Endothelial cell of umbilical vein (primary cell): ENCODE measurements at regions not wholly inside any gene's neighbourhood (a gene's known extent, or its start where the extent isn't known, plus 50 kb on each side); places are given as distances from the start of the nearest gene placed in this dataset.

Source experiments
- BruUV-seq: library from RNA; stranded (reverse); fragments of 400-500 nt; replicated peaks from 2 replicates; lab custom pipeline; 2021; lab: Mats Ljungman, UMichigan
- CTCF ChIA-PET: fragments of 300-600, 350-600 bp; sonication (Branson Sonifier 250); formaldehyde crosslinking; loops from one replicate; lab custom pipeline; 2021; ENCODE audit warnings: antibody characterized with exemption, inconsistent platforms; lab: Charles Lee
- POLR2A ChIA-PET: fragments of 300-600, 350-600 bp; sonication (Branson Sonifier 250); formaldehyde crosslinking; loops from one replicate; lab custom pipeline; 2021; ENCODE audit warnings: antibody characterized with exemption, inconsistent platforms; lab: Charles Lee
- DNase-seq: peaks from one replicate; pipeline ENCODE4 v3.0.0-alpha.2; 2011; ENCODE audit warnings: low read depth, low spot score
- FAIRE-seq: peaks from 2 replicates; lab custom pipeline; 2011; peaks lifted over from hg19 to GRCh38; lab: Jason Lieb, UNC
- H2AFZ ChIP-seq: 2 replicates; pipeline ENCODE4 v1.6.0; 2012; ENCODE audit warnings: low read depth, low read length, control low read depth, inconsistent platforms
- H3K27ac ChIP-seq: 2 replicates; pipeline ENCODE4 v1.5.1; 2011; ENCODE audit warnings: low read depth, mild to moderate bottlenecking, control low read depth, low read length, moderate library complexity; ENCODE audit not compliant: insufficient read depth
- H3K27me3 ChIP-seq, 2 experiments: 2 replicates each; pipeline versions ENCODE4 v1.6.0 to v1.6.1; 2011; ENCODE audit warnings: low read length in 2 of 2, mixed read lengths in 1 of 2; ENCODE audit not compliant: control insufficient read depth in 2 of 2, insufficient read depth in 2 of 2
- H3K36me3 ChIP-seq, 2 experiments: 2 replicates in 1 of 2; 3 replicates in 1 of 2; pipeline ENCODE4 v1.5.1; 2011; ENCODE audit warnings: low read length in 2 of 2, mild to moderate bottlenecking in 1 of 2, moderate library complexity in 1 of 2; ENCODE audit not compliant: control insufficient read depth in 2 of 2, insufficient read depth in 2 of 2; ENCODE audit errors: extremely low read depth in 1 of 2
- H3K4me1 ChIP-seq: 3 replicates; pipeline ENCODE4 v1.5.1; 2011; ENCODE audit warnings: mild to moderate bottlenecking, low read length; ENCODE audit not compliant: control insufficient read depth, insufficient read depth; ENCODE audit errors: extremely low read depth
- H3K4me2 ChIP-seq: 2 replicates; pipeline ENCODE4 v1.6.1; 2011; ENCODE audit warnings: low read length, control low read depth, mixed read lengths; ENCODE audit not compliant: insufficient read depth
- H3K4me3 ChIP-seq, 3 experiments: fragments of 200-600 bp in 1 of 3; sonication (generic), shearing (Covaris generic) in 1 of 3; replicated peaks in 1 of 3; 2 replicates each; pipeline ENCODE4 v1.5.1; 2011 to 2016; ENCODE audit warnings: control low read depth in 3 of 3, low read length in 3 of 3, mild to moderate bottlenecking in 2 of 3, inconsistent platforms in 1 of 3, low read depth in 1 of 3, moderate library complexity in 1 of 3; ENCODE audit not compliant: insufficient read depth in 1 of 3
- H3K79me2 ChIP-seq: 2 replicates; pipeline ENCODE4 v1.6.0; 2012; ENCODE audit warnings: low read length, inconsistent platforms; ENCODE audit not compliant: control insufficient read depth, insufficient read depth
- H3K9ac ChIP-seq: replicated peaks from 2 replicates; pipeline ENCODE3; 2011; ENCODE audit warnings: low read length, control low read depth; ENCODE audit not compliant: insufficient read depth; ENCODE audit errors: extremely low read depth
- H3K9me1 ChIP-seq: replicated peaks from 3 replicates; pipeline ENCODE4 v1.6.0; 2011; ENCODE audit warnings: mild to moderate bottlenecking, low read length; ENCODE audit not compliant: control insufficient read depth, insufficient read depth; ENCODE audit errors: extremely low read depth
- H3K9me3 ChIP-seq: replicated peaks from 2 replicates; pipeline ENCODE4 v1.5.1; 2012; ENCODE audit warnings: low read length, inconsistent platforms; ENCODE audit not compliant: control insufficient read depth, insufficient read depth
- H4K20me1 ChIP-seq: replicated peaks from 2 replicates; pipeline ENCODE3; 2011; ENCODE audit warnings: mild to moderate bottlenecking, low read length; ENCODE audit not compliant: control insufficient read depth, insufficient read depth; ENCODE audit errors: extremely low read depth
- CTCF ChIP-seq, 2 donors: IDR thresholded peaks; 1 replicate in 1 of 2; 2 replicates in 1 of 2; pipeline ENCODE4 v1.5.1; 2011; ENCODE audit warnings: low read length in 2 of 2, mild to moderate bottlenecking in 2 of 2, moderate library complexity in 2 of 2, control low read depth in 1 of 2, inconsistent platforms in 1 of 2, low read depth in 1 of 2; ENCODE audit not compliant: insufficient read depth in 1 of 2; ENCODE audit errors: extremely low read depth in 1 of 2
- EZH2 ChIP-seq: IDR thresholded peaks from 2 replicates; pipeline ENCODE4 v1.6.1; 2012; ENCODE audit warnings: borderline replicate concordance, low read depth, mild to moderate bottlenecking, moderate library complexity, low read length, inconsistent platforms; ENCODE audit not compliant: severe bottlenecking
- FOS ChIP-seq: IDR thresholded peaks from 2 replicates; pipeline ENCODE4 v1.6.1; 2011; ENCODE audit warnings: mild to moderate bottlenecking, low read length, moderate library complexity, borderline replicate concordance; ENCODE audit not compliant: insufficient read depth
- GATA2 ChIP-seq: IDR thresholded peaks from 2 replicates; pipeline ENCODE4 v1.7.0; 2011; ENCODE audit warnings: low read depth, mild to moderate bottlenecking, moderate library complexity, mixed read lengths, low read length; ENCODE audit not compliant: insufficient read length, insufficient read depth
- JUN ChIP-seq: IDR thresholded peaks from 2 replicates; pipeline ENCODE4 v1.6.1; 2011; ENCODE audit warnings: borderline replicate concordance, low read depth; ENCODE audit not compliant: insufficient read length, insufficient read depth
- MYC ChIP-seq: IDR thresholded peaks from one replicate; pipeline ENCODE4 v1.6.1; 2011; ENCODE audit warnings: mild to moderate bottlenecking, low read depth, low read length
- POLR2A ChIP-seq: IDR thresholded peaks from 2 replicates; pipeline ENCODE4 v1.6.1; 2012; ENCODE audit warnings: low read depth, mild to moderate bottlenecking, control low read depth, low read length
- POLR2AphosphoS5 ChIP-seq: IDR thresholded peaks from 2 replicates; pipeline ENCODE4 v1.6.1; 2012; ENCODE audit warnings: low read depth, mild to moderate bottlenecking, control low read depth, low read length, moderate library complexity; ENCODE audit not compliant: insufficient read depth
- dilution Hi-C: fragments of 300-500 bp; cut with MboI; formaldehyde crosslinking; loops from one replicate; pipeline ENCODE4 v1.15.0; 2019; ENCODE audit warnings: low sequenced_read_pairs; ENCODE audit not compliant: extremely low pct_ligation_motif_present
- intact Hi-C: fragments of 100-400 bp; cut with micrococcal nuclease; formaldehyde crosslinking; loops from one replicate; pipeline ENCODE4 v1.10.0; 2022
- TF ChIP-seq, protein P1 (sequence below): IDR thresholded peaks from 2 replicates; pipeline ENCODE4 v1.6.1; 2011; ENCODE audit not compliant: insufficient read depth, insufficient read length

GRCh38 chr2:64399521-64399920, 54.4 kb upstream of the LGALSL start:
- intact Hi-C loops: no loop called here
- no peaks in the 10 kb centered on the region for H3K9me1 ChIP-seq
- no peak overlapping the region for H3K27ac ChIP-seq
- H3K9ac ChIP-seq: no peak overlapping the region
- DNase-seq: no peak
- H3K4me2 ChIP-seq: no peak overlapping the region
- H2AFZ ChIP-seq: no peak overlapping the region
- no peak for FAIRE-seq
- H3K27me3 ChIP-seq: peaks cover 8% of the 10 kb centered on the region in 2 experiments
- no peak overlapping the region for H3K4me3 ChIP-seq
- TF ChIP-seq, protein P1, sequence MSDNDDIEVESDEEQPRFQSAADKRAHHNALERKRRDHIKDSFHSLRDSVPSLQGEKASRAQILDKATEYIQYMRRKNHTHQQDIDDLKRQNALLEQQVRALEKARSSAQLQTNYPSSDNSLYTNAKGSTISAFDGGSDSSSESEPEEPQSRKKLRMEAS: no peak
- TF ChIP-seq POLR2AphosphoS5 (no peak), GATA2 (no peak), CTCF (IDR thresholded peaks at IDR 0.05; ENCODE audit: extremely low read depth in 1 of 2, insufficient read depth in 1 of 2, low read depth in 1 of 2, low read length in 2 of 2) (no peak), MYC (no peak), FOS (no peak), JUN (no peak), EZH2 (no peak), POLR2A (no peak)
- H4K20me1 ChIP-seq: no peaks in the 10 kb centered on the region
- no peaks in the 10 kb centered on the region for H3K9me3 ChIP-seq
- no peaks in the 10 kb centered on the region for H3K36me3 ChIP-seq
- dilution Hi-C loops: no loop called here
- CTCF ChIA-PET: interaction anchor here (1.1 to 2.2 kb wide), 3 partner anchors 16 to 88 kb away, joined by 3 to 4 read pairs (median 4); no protein-coding TSS in a partner anchor
- H3K79me2 ChIP-seq: no peaks in the 10 kb centered on the region
- peaks cover 21% of the 10 kb centered on the region for H3K4me1 ChIP-seq
- POLR2A ChIA-PET: no interaction called here
- no TSS peak for BruUV-seq
